ENCODE measurements at regions not wholly inside any gene's neighbourhood (a gene's known extent, or its start where the extent isn't known, plus 50 kb on each side); places are given as distances from the start of the nearest gene placed in this dataset.

GRCh38 chr4:124132161-124132560 lies 580.4 kb downstream of the ANKRD50 start:
- Histone ChIP-seq H3K79me2 (replicated peaks; ENCODE audit: insufficient read depth, low read length) (no peaks in the 10 kb centered on the region), H3K4me2 (ENCODE audit: low read length) (no peak overlapping the region), H3K27me3 (ENCODE audit: insufficient read depth, low read depth, low read length) (no peaks in the 10 kb centered on the region), H3K9ac (ENCODE audit: low read length) (no peak overlapping the region), H3K4me3 (ENCODE audit: low read length) (no peak overlapping the region), H3K36me3 (ENCODE audit: insufficient read depth, low read length) (no peaks in the 10 kb centered on the region), H2AFZ (ENCODE audit: low read depth, low read length) (no peak overlapping the region), H4K20me1 (ENCODE audit: insufficient read depth) (no peaks in the 10 kb centered on the region), H3K27ac (ENCODE audit: low read length) (no peak overlapping the region), H3F3A (ENCODE audit: insufficient read depth, low read length, poor library complexity, severe bottlenecking) (no peaks in the 10 kb centered on the region), H3K9me2 (ENCODE audit: insufficient read depth, low read length) (no peaks in the 10 kb centered on the region), H3K9me3 (ENCODE audit: low read length) (peaks cover 5% of the 10 kb centered on the region)
- TF ChIP-seq MXI1 (conservative IDR thresholded peaks at IDR 0.05; ENCODE audit: poor library complexity, severe bottlenecking) (no peak), RAD21 (conservative IDR thresholded peaks at IDR 0.05) (no peak), EZH2 (IDR thresholded peaks at IDR 0.05; ENCODE audit: borderline replicate concordance, insufficient read depth, low read length, poor library complexity, severe bottlenecking) (no peak), SMC3 (conservative IDR thresholded peaks at IDR 0.05; ENCODE audit: poor library complexity) (no peak), POLR2AphosphoS5 (IDR thresholded peaks at IDR 0.05) (no peak), TAF1 (IDR thresholded peaks at IDR 0.05; ENCODE audit: low read depth) (no peak), EP300 (conservative IDR thresholded peaks at IDR 0.05; ENCODE audit: poor library complexity, severe bottlenecking) (no peak), REST (IDR thresholded peaks at IDR 0.05; ENCODE audit: borderline replicate concordance) (no peak), CTCF (IDR thresholded peaks at IDR 0.05; ENCODE audit: poor library complexity, severe bottlenecking) (no peak)

- H3K27me3 ChIP-seq (ENCODE audit: insufficient read depth, low read depth, low read length), result no peaks in the 10 kb centered on the region
- TF ChIP-seq EZH2 (IDR thresholded peaks at IDR 0.05; ENCODE audit: borderline replicate concordance, insufficient read depth, low read length, poor library complexity, severe bottlenecking) (no peak), TAF1 (IDR thresholded peaks at IDR 0.05; ENCODE audit: low read depth) (no peak), CTCF (IDR thresholded peaks at IDR 0.05; ENCODE audit: poor library complexity, severe bottlenecking) (no peak), RAD21 (conservative IDR thresholded peaks at IDR 0.05) (no peak), POLR2AphosphoS5 (IDR thresholded peaks at IDR 0.05) (no peak), SMC3 (conservative IDR thresholded peaks at IDR 0.05; ENCODE audit: poor library complexity) (no peak), EP300 (conservative IDR thresholded peaks at IDR 0.05; ENCODE audit: poor library complexity, severe bottlenecking) (no peak), MXI1 (conservative IDR thresholded peaks at IDR 0.05; ENCODE audit: poor library complexity, severe bottlenecking) (no peak), REST (IDR thresholded peaks at IDR 0.05; ENCODE audit: borderline replicate concordance) (no peak)
Measured at GRCh38 chr4:124133753-124134152, 578.8 kb downstream of the ANKRD50 start.

More at GRCh38 chr4:124133753-124134152, 578.8 kb downstream of the ANKRD50 start:
- H3K79me2 ChIP-seq (replicated peaks; ENCODE audit: insufficient read depth, low read length), result no peaks in the 10 kb centered on the region
- peaks cover 5% of the 10 kb centered on the region for H3K9me3 ChIP-seq (ENCODE audit: low read length)
- no peaks in the 10 kb centered on the region for H3K9me2 ChIP-seq (ENCODE audit: insufficient read depth, low read length)
- H3F3A ChIP-seq (ENCODE audit: insufficient read depth, low read length, poor library complexity, severe bottlenecking), result no peaks in the 10 kb centered on the region
- no peak overlapping the region for H3K4me2 ChIP-seq (ENCODE audit: low read length)
- H3K9ac ChIP-seq (ENCODE audit: low read length), result no peak overlapping the region
- H3K4me3 ChIP-seq (ENCODE audit: low read length), result no peak overlapping the region
- H2AFZ ChIP-seq (ENCODE audit: low read depth, low read length), result no peak overlapping the region
- H4K20me1 ChIP-seq (ENCODE audit: insufficient read depth), result no peaks in the 10 kb centered on the region
- H3K36me3 ChIP-seq (ENCODE audit: insufficient read depth, low read length), result no peaks in the 10 kb centered on the region
- no peak overlapping the region for H3K27ac ChIP-seq (ENCODE audit: low read length)

Measured in neural cell (in vitro differentiated cells).